DND-41 (cell line): ENCODE measurements at regions not wholly inside any gene's neighbourhood (a gene's known extent, or its start where the extent isn't known, plus 50 kb on each side); places are given as distances from the start of the nearest gene placed in this dataset.

Experiments used
- ATAC-seq: fragments of 200-7000 bp; cut with Tn5 transposase; 3 replicates; pipeline ENCODE4 v1.9.1; 2021; ENCODE audit warnings: low read depth; ENCODE audit not compliant: insufficient read depth
- DNase-seq: peaks from one replicate; pipeline ENCODE4 v3.0.0-alpha.2; 2020
- H2AFZ ChIP-seq: 2 replicates; pipeline ENCODE4 v1.6.0; 2012; ENCODE audit warnings: low read depth, low read length
- H3K27ac ChIP-seq: 2 replicates; pipeline ENCODE4 v1.5.1; 2012; ENCODE audit warnings: low read length, inconsistent platforms
- H3K27me3 ChIP-seq: fragments of 200-600 bp; sonication (generic); 2 replicates; pipeline ENCODE4 v1.6.0; 2012; ENCODE audit warnings: low read length, mild to moderate bottlenecking, inconsistent platforms; ENCODE audit not compliant: insufficient read depth, poor library complexity
- H3K36me3 ChIP-seq: 2 replicates; pipeline ENCODE4 v1.5.1; 2012; ENCODE audit warnings: low read length, inconsistent platforms; ENCODE audit not compliant: insufficient read depth
- H3K4me1 ChIP-seq: 2 replicates; pipeline ENCODE4 v1.5.1; 2012; ENCODE audit warnings: mild to moderate bottlenecking, low read length; ENCODE audit not compliant: insufficient read depth
- H3K4me2 ChIP-seq: 2 replicates; pipeline ENCODE4 v1.6.0; 2012; ENCODE audit warnings: mild to moderate bottlenecking, moderate library complexity, low read length, inconsistent platforms; ENCODE audit not compliant: insufficient read depth
- H3K4me3 ChIP-seq, 2 experiments: fragments of 200-600 bp in 1 of 2; shearing (Covaris generic) in 1 of 2; 2 replicates each; pipeline ENCODE4 v1.5.1; 2012 to 2016; ENCODE audit warnings: inconsistent platforms in 2 of 2, low read length in 2 of 2, mild to moderate bottlenecking in 2 of 2, low read depth in 1 of 2, moderate library complexity in 1 of 2
- H3K79me2 ChIP-seq: 2 replicates; pipeline ENCODE4 v1.6.0; 2012; ENCODE audit warnings: low read length, inconsistent platforms; ENCODE audit not compliant: insufficient read depth
- H3K9ac ChIP-seq: 2 replicates; pipeline ENCODE4 v1.6.0; 2012; ENCODE audit warnings: low read depth, mild to moderate bottlenecking, inconsistent platforms, low read length, moderate library complexity
- H3K9me3 ChIP-seq: 2 replicates; pipeline ENCODE4 v1.5.1; 2012; ENCODE audit warnings: low read length, moderate library complexity, mild to moderate bottlenecking, inconsistent platforms; ENCODE audit not compliant: insufficient read depth, severe bottlenecking
- H4K20me1 ChIP-seq: 2 replicates; pipeline ENCODE4 v1.6.0; 2012; ENCODE audit warnings: low read length; ENCODE audit not compliant: insufficient read depth
- EZH2 ChIP-seq: IDR thresholded peaks from 3 replicates; pipeline ENCODE4 v1.6.1; 2012; ENCODE audit warnings: borderline replicate concordance, low read depth, mild to moderate bottlenecking, moderate library complexity, low read length, inconsistent platforms; ENCODE audit not compliant: severe bottlenecking
- TF ChIP-seq, protein P1 (sequence below): IDR thresholded peaks from 2 replicates; pipeline ENCODE4 v1.5.1; 2012; ENCODE audit warnings: borderline replicate concordance, low read length, moderate library complexity, mild to moderate bottlenecking; ENCODE audit not compliant: poor library complexity, severe bottlenecking; ENCODE audit errors: extremely low read depth

GRCh38 chr5:26807231-26808199, 230.9 kb downstream of the CDH9 start:
- ATAC-seq (no peak), DNase-seq (no peak)
- Histone ChIP-seq H3K9ac (no peak overlapping the region), H4K20me1 (no peaks in the 10 kb centered on the region), H3K27me3 (no peaks in the 10 kb centered on the region), H3K36me3 (no peaks in the 10 kb centered on the region), H3K27ac (no peak overlapping the region), H3K4me3 (no peak overlapping the region), H3K79me2 (no peaks in the 10 kb centered on the region), H3K4me1 (no peaks in the 10 kb centered on the region), H2AFZ (no peak overlapping the region), H3K9me3 (no peaks in the 10 kb centered on the region), H3K4me2 (no peak overlapping the region)
- TF ChIP-seq, protein P1, sequence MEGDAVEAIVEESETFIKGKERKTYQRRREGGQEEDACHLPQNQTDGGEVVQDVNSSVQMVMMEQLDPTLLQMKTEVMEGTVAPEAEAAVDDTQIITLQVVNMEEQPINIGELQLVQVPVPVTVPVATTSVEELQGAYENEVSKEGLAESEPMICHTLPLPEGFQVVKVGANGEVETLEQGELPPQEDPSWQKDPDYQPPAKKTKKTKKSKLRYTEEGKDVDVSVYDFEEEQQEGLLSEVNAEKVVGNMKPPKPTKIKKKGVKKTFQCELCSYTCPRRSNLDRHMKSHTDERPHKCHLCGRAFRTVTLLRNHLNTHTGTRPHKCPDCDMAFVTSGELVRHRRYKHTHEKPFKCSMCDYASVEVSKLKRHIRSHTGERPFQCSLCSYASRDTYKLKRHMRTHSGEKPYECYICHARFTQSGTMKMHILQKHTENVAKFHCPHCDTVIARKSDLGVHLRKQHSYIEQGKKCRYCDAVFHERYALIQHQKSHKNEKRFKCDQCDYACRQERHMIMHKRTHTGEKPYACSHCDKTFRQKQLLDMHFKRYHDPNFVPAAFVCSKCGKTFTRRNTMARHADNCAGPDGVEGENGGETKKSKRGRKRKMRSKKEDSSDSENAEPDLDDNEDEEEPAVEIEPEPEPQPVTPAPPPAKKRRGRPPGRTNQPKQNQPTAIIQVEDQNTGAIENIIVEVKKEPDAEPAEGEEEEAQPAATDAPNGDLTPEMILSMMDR = no peak
- TF ChIP-seq EZH2 = no peak

- Histone ChIP-seq H2AFZ (no peak overlapping the region), H3K9ac (no peak overlapping the region), H3K4me2 (no peak overlapping the region), H3K4me3 (no peak overlapping the region), H3K27ac (no peak overlapping the region), H3K79me2 (no peaks in the 10 kb centered on the region), H4K20me1 (no peaks in the 10 kb centered on the region), H3K27me3 (no peaks in the 10 kb centered on the region), H3K9me3 (no peaks in the 10 kb centered on the region), H3K4me1 (no peaks in the 10 kb centered on the region), H3K36me3 (no peaks in the 10 kb centered on the region)
- TF ChIP-seq, protein P1 = no peak
- DNase-seq = no peak
- ATAC-seq = no peak
Measured at GRCh38 chr5:26805076-26805475, 233.3 kb downstream of the CDH9 start.

- ATAC-seq = no peak
- no peak overlapping the region for H3K4me2 ChIP-seq
- H3K79me2 ChIP-seq = no peaks in the 10 kb centered on the region
- no peak overlapping the region for H3K27ac ChIP-seq
- no peak overlapping the region for H3K9ac ChIP-seq
- no peaks in the 10 kb centered on the region for H3K27me3 ChIP-seq
- H3K4me3 ChIP-seq = no peak overlapping the region
- DNase-seq = no peak
- no peaks in the 10 kb centered on the region for H4K20me1 ChIP-seq
- no peaks in the 10 kb centered on the region for H3K36me3 ChIP-seq
- TF ChIP-seq EZH2 = no peak
- TF ChIP-seq, protein P1 = no peak
- no peaks in the 10 kb centered on the region for H3K4me1 ChIP-seq
- H3K9me3 ChIP-seq = no peaks in the 10 kb centered on the region
- H2AFZ ChIP-seq = no peak overlapping the region
Measured at GRCh38 chr5:26802944-26803343, 235.4 kb downstream of the CDH9 start.
